HG03457 (cell line): ENCODE measurements at regions not wholly inside any gene's neighbourhood (a gene's known extent, or its start where the extent isn't known, plus 50 kb on each side); places are given as distances from the start of the nearest gene placed in this dataset.

Source experiments
- ATAC-seq: cut with Tn5 transposase; IDR thresholded peaks from one replicate; pipeline ENCODE4 v1.9.1; 2021; ENCODE audit warnings: moderate number of reproducible peaks; ENCODE audit not compliant: unreplicated experiment

DNA sequence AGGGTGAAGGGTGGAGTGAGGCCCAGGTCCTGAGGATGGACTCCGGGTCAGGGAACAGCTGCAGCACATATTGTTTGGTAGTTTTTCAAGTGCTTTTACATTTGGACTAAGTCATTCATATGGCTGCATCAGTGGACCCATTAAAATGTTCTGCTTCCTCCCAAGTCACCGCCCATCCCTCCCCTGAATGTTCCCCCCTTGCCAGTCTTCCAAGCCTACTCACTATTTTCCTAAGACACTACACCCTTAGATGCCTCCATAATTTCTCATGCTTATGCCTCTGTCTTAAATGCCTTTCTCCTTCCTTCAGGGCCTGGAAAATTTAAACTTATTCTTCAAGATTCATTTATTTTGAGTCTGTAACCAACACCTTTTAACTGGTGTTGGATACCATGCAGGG is 86.6 kb upstream of the NR4A3 start:
- no peak for ATAC-seq

DNA sequence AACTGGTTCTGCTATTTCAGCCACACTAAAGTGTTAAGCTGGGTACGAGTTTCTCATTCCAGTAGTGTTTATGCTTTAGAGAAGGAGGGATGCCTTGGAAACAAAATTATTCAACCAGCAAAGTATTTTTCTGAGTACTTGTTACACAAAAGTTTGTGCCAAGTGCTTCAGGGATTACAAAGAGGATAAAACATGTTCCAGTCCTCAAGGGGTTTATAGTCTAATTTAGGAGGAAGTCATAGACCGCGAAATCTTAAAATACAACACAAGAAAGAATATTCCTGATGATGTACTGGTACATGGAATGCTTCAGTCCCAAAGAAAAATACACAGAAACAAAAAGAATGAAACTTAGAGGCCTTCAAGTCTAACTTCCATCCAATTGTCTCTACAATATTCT is 85.4 kb upstream of the NR4A3 start:
- ATAC-seq: no peak

DNA sequence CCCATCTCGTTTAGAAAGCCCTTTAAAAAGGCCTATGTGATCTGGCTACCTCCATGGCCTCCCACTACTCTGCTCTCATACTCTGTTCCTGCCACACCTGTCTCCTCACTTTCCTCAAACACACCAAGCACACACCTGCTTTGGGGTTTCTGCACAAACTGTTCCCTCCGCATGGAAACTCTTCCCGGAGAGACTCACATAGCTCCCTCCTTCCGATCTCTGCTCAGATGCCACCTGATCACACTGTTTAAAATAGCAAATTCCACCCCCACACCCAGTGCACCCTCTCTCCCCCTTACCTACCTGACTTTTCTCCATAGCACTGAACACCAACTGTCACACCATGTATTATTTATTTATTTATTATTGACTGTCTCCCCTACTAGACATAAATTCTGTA is 84.0 kb upstream of the NR4A3 start:
- no peak for ATAC-seq

DNA sequence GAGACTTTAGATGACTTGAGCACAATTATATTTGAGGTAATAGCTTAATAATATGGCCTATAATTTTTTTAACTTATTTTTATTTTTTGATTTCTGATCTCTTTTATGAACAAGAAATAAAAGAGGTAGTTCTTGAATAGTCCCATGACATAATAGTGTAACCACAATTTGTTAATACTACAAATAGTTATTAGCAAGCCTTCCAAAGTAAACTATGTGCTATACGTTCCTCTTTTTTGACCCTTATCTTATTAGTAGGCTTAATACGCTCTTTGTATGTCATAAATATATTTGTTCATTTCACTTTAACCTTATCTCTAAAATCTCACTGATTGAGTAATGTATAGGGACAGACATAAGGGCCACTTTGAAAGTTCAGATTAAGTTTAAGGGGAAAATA is 78.7 kb upstream of the NR4A3 start:
- no peak for ATAC-seq

DNA sequence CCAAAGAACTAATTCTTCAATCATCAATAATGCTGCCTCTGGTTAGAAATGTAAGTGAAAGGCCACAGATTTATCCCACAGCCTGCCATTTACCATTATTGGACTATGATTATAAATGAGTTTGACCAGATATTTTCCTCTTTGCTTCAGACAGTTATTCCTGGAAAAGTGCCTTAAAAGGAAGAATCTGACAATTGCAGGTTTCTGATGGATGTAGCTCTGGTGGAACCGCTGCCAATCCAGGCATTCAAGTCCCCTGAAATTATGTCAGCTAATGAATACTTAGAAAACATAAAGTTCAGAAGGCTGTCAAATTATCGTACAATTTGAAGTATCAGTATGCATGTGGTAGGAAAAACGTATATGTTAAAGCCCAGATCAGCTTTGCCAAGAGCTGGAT is 78.2 kb upstream of the NR4A3 start:
- ATAC-seq: no peak

DNA sequence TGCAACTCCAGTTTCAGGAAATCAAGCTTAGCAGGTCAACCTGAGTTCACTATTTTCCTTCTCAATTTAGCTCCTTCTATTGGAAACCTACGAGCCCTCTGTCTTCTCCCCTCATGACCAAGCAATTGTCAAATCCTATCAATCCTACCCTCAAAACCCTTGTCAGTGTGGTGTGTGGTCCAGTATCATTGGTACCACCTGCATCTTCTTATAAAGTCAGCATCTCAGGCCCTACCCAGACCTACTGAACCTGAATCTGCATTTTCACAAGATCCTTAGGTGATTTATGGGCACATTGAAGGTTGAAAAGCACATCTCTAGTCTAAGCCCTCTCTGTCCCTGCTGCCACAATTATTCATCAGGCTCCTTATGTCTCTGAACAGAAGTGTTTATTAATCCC is 77.6 kb upstream of the NR4A3 start:
- ATAC-seq: no peak

DNA sequence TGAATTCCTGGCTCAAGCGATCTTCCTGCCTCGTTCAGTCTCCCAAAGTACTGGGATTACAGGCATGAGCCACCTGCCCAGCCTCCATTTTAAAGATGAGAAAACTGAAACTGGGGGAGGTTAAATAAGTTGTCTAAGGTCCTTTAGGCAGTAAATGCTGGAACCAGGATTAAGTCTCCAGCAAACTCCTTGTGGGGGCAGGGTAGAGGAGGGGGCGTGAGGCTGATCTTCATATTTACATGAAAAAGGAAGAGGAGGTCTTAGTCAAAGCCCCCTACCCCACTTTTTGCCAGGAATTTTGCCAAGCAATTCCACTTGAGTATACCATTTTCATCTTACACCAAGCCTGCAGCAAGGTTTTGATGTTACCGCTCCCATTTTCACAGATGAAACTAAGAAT is 76.6 kb upstream of the NR4A3 start:
- ATAC-seq: no peak

DNA sequence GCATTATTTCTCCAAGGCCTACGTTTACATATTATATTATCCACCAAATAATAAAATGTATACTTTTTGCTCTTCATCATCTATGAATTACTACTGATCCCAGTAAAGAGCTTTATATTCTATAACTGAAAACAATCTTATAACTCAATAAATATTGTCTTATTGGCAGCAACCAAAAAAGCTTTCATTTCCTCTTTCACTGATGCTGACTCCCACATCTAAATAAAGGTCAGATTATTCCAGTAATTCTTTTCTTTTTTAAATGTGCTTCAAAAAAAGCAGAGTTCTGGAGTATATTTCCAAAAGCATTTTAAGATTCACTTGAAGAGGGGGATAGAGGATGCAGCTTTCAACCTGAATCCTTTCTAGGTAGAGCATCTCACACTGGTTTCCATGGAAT is 75.3 kb upstream of the NR4A3 start:
- no peak for ATAC-seq

DNA sequence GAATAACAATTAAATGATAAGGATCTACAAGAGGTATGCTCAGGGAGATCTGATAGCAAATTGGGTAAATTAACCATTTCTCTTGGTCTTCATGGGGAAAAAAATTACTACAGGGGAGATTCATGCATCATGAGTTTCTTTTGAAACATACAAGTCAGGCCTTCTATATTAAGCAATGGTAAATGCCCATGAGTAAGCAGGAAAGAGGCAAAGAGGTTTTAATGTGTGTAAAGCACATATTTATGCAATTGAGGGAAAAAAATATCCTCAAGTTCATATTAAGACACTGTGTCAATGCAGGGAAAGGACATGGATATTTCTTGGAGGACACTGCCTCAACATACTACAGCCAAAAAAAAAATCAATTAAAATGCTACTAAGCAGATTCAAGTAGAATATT is 73.4 kb upstream of the NR4A3 start:
- no peak for ATAC-seq

DNA sequence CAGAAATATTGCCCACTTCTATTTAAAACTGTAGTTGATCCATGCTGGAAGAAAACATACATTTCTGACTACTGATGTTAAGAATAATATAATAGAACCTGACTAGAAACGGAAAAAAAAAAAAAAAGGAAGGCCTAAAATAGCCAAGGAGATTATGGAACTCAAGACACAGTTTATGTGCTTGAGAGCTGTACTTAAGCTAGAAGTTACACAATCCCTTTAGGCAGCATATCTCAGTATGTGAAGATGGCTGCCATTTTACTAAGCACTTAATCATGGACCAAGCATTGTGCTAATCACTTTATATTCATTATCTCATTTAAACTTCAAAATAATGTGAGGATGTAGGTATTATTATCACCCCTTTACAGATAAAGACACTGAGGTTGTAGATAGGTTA is 73.0 kb upstream of the NR4A3 start:
- ATAC-seq: no peak

DNA sequence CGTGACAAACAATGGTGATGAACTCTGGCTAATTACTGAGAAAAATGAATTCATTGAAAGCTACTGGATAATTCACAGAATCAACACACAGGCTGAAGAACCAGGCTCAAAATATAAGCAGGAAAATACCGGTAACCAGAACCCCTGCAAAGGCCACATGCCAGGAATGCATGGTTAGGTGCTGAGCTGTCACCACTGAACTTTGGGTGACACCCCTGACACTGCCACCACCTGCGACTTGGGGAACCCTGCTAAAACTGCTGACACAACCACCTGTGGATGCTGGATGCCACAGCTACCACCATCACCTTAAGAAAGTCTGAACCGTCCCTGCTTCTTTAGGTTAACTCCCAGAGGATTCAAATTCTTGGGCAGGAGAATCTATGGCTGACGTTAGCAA is 72.0 kb upstream of the NR4A3 start:
- ATAC-seq: no peak

DNA sequence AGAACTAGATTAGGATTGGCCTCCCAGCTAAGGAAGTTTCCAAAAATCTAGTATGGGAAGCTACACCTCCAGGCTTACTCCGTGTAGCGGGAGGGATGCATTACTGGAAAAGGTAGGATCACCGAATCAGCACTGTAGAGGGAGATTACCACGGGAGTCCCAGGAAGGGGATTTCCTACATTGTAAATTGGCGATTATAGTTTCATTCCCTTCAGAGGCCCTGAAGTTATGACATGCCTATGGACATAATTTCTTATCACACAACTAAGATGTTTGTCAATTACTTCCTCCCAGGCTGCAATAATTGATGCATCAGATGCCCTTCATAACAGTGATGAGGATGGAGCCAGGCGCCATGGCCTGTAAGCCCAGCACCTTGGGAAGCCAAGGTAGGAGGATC is 71.2 kb upstream of the NR4A3 start:
- no peak for ATAC-seq

DNA sequence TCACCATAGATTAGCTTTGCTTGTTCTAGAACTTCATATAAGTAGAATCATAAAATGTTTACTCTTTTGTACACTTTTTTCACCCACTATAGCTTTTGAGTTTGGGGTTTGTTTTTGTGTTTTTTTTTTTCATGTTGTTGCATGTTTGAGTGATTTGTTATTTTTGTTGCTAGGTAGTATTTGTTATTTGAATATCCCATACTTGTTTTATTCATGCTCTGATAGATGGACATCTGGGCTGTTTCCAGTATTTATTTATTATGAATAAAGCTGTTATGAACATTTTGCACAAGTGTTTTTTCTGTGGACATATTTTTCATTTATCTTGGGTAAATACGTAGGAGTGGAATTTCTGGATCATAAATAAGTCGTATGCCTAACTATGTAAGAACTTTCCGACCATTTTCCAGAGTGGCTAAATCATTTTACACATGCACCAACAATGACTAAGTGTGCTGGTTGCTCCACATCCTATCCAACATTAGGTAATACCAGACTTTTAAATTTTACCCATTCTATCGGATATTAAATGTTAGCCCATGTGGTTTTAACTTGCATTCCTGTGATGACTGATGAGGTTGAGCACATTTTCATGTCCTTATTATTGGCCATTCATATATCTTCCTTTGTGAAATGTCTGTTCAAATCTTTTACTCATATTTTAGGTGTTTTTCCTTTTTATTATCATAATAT is 69.1 kb upstream of the NR4A3 start:
- ATAC-seq: no peak

DNA sequence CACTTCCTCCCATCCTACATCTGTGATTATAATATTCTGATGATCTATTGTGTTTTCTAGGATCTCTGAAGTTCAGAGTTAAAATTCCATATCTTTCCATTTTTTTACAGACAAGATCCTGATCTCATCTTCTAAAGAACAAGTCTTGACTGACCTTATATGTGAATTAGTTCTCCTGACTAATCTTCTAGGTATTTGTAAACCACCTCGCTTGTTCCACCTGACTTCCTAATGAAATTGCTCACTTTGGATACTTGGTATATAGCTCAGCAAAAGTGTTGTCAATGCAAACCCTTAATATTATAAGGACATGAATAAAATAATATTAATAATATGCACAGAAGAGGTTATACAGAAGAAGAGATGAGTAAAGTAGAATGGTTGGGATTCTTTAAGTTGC is 68.2 kb upstream of the NR4A3 start:
- ATAC-seq: no peak

DNA sequence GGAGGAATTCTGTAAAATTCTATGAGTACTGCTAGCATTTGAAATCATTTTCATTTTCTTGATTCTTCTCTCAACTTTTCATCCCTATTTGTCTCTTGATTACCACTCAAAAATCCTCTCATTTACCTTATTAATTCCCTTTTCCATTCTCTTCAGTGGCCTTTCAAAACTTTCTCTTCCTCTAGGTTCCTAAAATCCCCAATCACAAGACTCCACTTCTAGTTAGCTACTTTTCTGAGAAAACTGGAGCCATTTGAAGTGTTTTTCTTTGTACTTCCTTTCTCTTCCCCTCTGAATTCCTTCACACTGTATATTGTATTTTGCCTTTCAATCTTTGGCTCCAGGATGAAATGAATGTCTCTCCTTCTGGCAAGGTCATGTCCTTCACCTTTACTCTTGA is 61.3 kb upstream of the NR4A3 start:
- ATAC-seq: no peak

DNA sequence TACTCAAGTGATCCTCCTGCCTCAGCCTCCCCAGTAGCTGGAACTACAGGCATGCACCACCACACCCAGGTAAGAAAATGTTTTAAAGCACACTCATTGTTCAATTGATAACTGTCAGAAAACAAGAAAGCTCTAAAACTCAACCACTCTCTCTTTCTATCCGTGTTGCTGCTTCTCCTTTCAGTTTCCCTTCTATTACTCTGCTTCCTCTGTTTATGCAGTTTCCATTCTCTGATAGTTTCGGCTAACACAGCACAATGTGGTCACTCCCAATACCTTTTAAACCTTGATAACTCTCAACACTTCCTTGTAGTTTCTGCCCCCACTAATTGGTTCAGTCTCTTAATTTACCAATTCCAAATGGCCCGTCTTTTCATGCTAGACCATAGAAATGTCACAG is 59.2 kb upstream of the NR4A3 start:
- peak; percentile 95 for ATAC-seq
